DOHH2 (cell line): ENCODE measurements at regions not wholly inside any gene's neighbourhood (a gene's known extent, or its start where the extent isn't known, plus 50 kb on each side); places are given as distances from the start of the nearest gene placed in this dataset.

Experiments
- CTCF ChIP-seq: fragments of 200-600 bp; sonication (generic); IDR thresholded peaks from one replicate; pipeline ENCODE4 v1.5.1; 2014; ENCODE audit warnings: antibody characterized with exemption, mild to moderate bottlenecking, low read depth, low read length; ENCODE audit not compliant: poor library complexity, severe bottlenecking
- EZH2phosphoT487 ChIP-seq: fragments of 200-600 bp; sonication (generic); IDR thresholded peaks from 2 replicates; pipeline ENCODE4 v1.6.1; 2017; ENCODE audit warnings: borderline replicate concordance, mild to moderate bottlenecking, antibody characterized with exemption, low read length, moderate library complexity, mixed read lengths

DNA sequence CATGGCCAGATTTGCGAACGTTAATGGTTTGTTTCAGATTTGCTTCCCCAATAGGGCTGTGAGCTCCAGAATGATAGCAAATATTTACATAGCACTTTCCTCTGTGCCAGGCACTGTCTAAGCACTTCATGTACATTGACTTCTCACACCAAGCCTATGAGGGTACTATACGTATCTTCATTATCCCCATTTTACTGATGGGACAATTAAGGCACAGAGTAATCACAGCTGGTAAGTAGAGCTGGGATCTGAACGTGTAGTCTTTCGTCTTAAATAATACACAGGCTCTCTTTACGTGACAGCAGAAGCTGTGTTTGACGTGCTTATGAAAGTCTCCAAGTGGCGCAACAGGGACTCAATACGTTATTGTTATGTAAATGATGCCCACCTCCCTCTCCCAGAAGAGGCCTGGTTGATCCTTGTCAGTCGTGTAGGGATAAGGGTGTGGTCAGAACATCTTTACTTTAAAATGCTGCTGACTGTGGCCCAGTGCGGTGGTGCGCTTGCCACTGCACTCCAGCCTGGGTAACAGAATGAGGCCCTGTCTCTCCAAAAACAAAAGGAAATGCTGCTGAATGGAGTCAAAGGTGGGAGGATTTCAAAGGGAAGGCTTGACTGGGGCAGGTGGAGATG lies 66.3 kb upstream of the TCL1B start:
- TF ChIP-seq CTCF (no peak), EZH2phosphoT487 (no peak)
